HepG2 (cell line): ENCODE measurements at regions not wholly inside any gene's neighbourhood (a gene's known extent, or its start where the extent isn't known, plus 50 kb on each side); places are given as distances from the start of the nearest gene placed in this dataset.

Experiments used
- CBFB ChIP-seq: sonication (generic); formaldehyde crosslinking; IDR thresholded peaks from 2 replicates; pipeline ENCODE4 v1.4.0; 2020; ENCODE audit warnings: missing genetic modification reagents
- EHMT2 ChIP-seq: fragments of 200-600 bp; sonication (generic); IDR thresholded peaks from 2 replicates; pipeline ENCODE4 v1.7.0; 2017; ENCODE audit warnings: antibody characterized with exemption, low read depth, low read length, borderline replicate concordance
- NCOA1 ChIP-seq: sonication (generic); formaldehyde crosslinking; IDR thresholded peaks from 2 replicates; pipeline ENCODE4 v1.9.0; 2021; ENCODE audit warnings: missing genetic modification reagents
- SMAD1 ChIP-seq: sonication (generic); formaldehyde crosslinking; IDR thresholded peaks from 2 replicates; pipeline ENCODE4 v1.4.0; 2020; ENCODE audit warnings: missing genetic modification reagents, low read depth, mild to moderate bottlenecking, borderline replicate concordance
- SMARCC2 ChIP-seq: fragments of 450-650 bp; IDR thresholded peaks from 2 replicates; pipeline ENCODE4 v1.6.1; 2017; ENCODE audit warnings: antibody characterized with exemption, mild to moderate bottlenecking
- SPEN ChIP-seq: sonication (generic); formaldehyde crosslinking; IDR thresholded peaks from 2 replicates; pipeline ENCODE4 v1.5.1; 2020; ENCODE audit warnings: low read depth, mild to moderate bottlenecking, missing genetic modification reagents
- ZMYM2 ChIP-seq: sonication (generic); formaldehyde crosslinking; IDR thresholded peaks from 2 replicates; pipeline ENCODE4 v1.8.0; 2022; ENCODE audit warnings: mild to moderate bottlenecking, missing genetic modification reagents
- ZNF274 ChIP-seq: sonication (generic); formaldehyde crosslinking; IDR thresholded peaks from 2 replicates; pipeline ENCODE4 v1.5.1; 2020; ENCODE audit warnings: mild to moderate bottlenecking, missing genetic modification reagents
- TF ChIP-seq, protein P1 (sequence below): sonication (generic); formaldehyde crosslinking; IDR thresholded peaks from 2 replicates; pipeline ENCODE4 v1.4.0; 2020; ENCODE audit warnings: low read depth, mild to moderate bottlenecking, missing genetic modification reagents
- TF ChIP-seq, protein P2 (sequence below): sonication (generic); formaldehyde crosslinking; IDR thresholded peaks from 2 replicates; pipeline ENCODE4 v1.4.0; 2020; ENCODE audit warnings: mild to moderate bottlenecking, missing genetic modification reagents

GRCh38 chr5:28414619-28415018, 1376.2 kb upstream of the CDH9 start:
- TF ChIP-seq NCOA1 (no peak), SPEN (CRISPR knock-in tag) (no peak), EHMT2 (no peak), SMARCC2 (no peak), CBFB (CRISPR knock-in tag) (no peak), SMAD1 (CRISPR knock-in tag) (no peak), ZNF274 (no peak), ZMYM2 (CRISPR knock-in tag) (no peak)
- TF ChIP-seq, protein P1, sequence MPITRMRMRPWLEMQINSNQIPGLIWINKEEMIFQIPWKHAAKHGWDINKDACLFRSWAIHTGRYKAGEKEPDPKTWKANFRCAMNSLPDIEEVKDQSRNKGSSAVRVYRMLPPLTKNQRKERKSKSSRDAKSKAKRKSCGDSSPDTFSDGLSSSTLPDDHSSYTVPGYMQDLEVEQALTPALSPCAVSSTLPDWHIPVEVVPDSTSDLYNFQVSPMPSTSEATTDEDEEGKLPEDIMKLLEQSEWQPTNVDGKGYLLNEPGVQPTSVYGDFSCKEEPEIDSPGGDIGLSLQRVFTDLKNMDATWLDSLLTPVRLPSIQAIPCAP = no peak
- TF ChIP-seq, protein P2, sequence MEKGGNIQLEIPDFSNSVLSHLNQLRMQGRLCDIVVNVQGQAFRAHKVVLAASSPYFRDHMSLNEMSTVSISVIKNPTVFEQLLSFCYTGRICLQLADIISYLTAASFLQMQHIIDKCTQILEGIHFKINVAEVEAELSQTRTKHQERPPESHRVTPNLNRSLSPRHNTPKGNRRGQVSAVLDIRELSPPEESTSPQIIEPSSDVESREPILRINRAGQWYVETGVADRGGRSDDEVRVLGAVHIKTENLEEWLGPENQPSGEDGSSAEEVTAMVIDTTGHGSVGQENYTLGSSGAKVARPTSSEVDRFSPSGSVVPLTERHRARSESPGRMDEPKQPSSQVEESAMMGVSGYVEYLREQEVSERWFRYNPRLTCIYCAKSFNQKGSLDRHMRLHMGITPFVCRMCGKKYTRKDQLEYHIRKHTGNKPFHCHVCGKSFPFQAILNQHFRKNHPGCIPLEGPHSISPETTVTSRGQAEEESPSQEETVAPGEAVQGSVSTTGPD (CRISPR knock-in tag) = no peak
